GM12878 (cell line): ENCODE measurements at regions not wholly inside any gene's neighbourhood (a gene's known extent, or its start where the extent isn't known, plus 50 kb on each side); places are given as distances from the start of the nearest gene placed in this dataset.

ENCODE experiments used
- JUNB ChIP-seq: IDR thresholded peaks from 2 replicates; pipeline ENCODE4 v1.6.1; 2016; ENCODE audit warnings: antibody characterized with exemption, mild to moderate bottlenecking
- KDM1A ChIP-seq: fragments of 200-600 bp; sonication (generic); IDR thresholded peaks from 2 replicates; pipeline ENCODE4 v1.6.1; 2016; ENCODE audit warnings: borderline replicate concordance
- PML ChIP-seq: IDR thresholded peaks from 2 replicates; pipeline ENCODE4 v1.6.1; 2012; ENCODE audit warnings: low read length, inconsistent platforms
- RAD51 ChIP-seq: fragments of 450-650 bp; IDR thresholded peaks from 2 replicates; pipeline ENCODE4 v1.6.1; 2016; ENCODE audit warnings: moderate library complexity, mild to moderate bottlenecking, inconsistent platforms
- SRF ChIP-seq, 2 experiments: IDR thresholded peaks; 2 replicates each; pipeline ENCODE4 v1.6.1; 2011; ENCODE audit warnings: low read depth in 2 of 2, low read length in 2 of 2, mild to moderate bottlenecking in 1 of 2, moderate library complexity in 1 of 2
- TF ChIP-seq, protein P1 (sequence below), 3 experiments: IDR thresholded peaks in 2 of 3; conservative IDR thresholded peaks in 1 of 3; 2 replicates each; pipeline ENCODE4 v1.5.1; 2011; ENCODE audit warnings: low read depth in 3 of 3, low read length in 3 of 3, mild to moderate bottlenecking in 3 of 3, control low read depth in 2 of 3, moderate library complexity in 2 of 3, inconsistent platforms in 1 of 3, mixed read lengths in 1 of 3; ENCODE audit not compliant: control insufficient read depth in 2 of 3, insufficient read depth in 1 of 3; ENCODE audit errors: extremely low read depth in 1 of 3
- TF ChIP-seq, protein P2 (sequence below): fragments of 450-650 bp; formaldehyde crosslinking; IDR thresholded peaks from 2 replicates; pipeline ENCODE4 v1.5.0; 2022; ENCODE audit warnings: mild to moderate bottlenecking, missing genetic modification characterization
- TF ChIP-seq, protein P3 (sequence below): fragments of 150-350 bp; IDR thresholded peaks from 2 replicates; pipeline ENCODE4 v1.6.1; 2016; ENCODE audit warnings: low read depth, low read length
- TF ChIP-seq, protein P4 (sequence below): fragments of 450-650 bp; formaldehyde crosslinking; IDR thresholded peaks from 2 replicates; pipeline ENCODE4 v1.4.0; 2022; ENCODE audit warnings: mild to moderate bottlenecking, moderate library complexity

DNA sequence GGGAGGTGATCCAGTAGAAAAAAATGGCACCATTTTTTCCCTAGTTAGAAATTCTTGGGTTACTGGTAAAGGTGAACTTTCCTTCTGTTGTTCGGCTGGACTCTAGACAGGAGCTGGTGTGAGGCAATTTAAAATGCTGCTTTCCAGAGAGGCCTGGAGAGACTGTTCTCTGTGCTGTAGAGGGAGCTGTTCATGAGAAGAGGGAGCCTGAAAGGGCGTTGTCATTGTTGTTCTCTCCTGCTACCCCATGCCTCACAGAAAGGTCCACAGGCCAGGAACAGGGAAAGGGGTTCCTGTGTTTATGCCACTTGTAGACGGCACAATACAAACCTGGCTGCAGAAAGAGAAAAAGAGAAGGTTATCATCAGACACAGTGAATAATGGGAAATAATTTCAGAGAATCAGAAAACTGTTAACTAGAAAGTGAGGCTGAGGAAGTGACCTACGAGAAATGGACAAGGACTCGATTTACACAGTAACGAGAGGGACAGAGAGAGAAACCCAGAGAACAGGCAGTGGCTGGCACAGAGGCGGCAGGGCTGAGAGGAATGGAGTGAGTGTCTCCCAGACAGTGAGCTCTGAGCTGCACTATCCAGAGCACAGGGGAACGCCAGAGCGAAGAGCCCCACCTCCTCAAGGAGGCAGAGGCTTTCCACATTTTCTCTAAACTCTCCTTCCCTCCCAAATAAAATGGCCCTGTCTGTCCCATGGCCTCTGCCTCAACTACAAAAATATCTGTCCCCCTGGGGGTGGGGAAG is 109.2 kb downstream of the RRM1 start (continued):
- TF ChIP-seq, protein P1, sequence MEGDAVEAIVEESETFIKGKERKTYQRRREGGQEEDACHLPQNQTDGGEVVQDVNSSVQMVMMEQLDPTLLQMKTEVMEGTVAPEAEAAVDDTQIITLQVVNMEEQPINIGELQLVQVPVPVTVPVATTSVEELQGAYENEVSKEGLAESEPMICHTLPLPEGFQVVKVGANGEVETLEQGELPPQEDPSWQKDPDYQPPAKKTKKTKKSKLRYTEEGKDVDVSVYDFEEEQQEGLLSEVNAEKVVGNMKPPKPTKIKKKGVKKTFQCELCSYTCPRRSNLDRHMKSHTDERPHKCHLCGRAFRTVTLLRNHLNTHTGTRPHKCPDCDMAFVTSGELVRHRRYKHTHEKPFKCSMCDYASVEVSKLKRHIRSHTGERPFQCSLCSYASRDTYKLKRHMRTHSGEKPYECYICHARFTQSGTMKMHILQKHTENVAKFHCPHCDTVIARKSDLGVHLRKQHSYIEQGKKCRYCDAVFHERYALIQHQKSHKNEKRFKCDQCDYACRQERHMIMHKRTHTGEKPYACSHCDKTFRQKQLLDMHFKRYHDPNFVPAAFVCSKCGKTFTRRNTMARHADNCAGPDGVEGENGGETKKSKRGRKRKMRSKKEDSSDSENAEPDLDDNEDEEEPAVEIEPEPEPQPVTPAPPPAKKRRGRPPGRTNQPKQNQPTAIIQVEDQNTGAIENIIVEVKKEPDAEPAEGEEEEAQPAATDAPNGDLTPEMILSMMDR (IDR thresholded peaks at IDR 0.05 in 2 of 3, conservative IDR thresholded peaks at IDR 0.05 in 1 of 3; ENCODE audit: control insufficient read depth in 2 of 3, extremely low read depth in 1 of 3, insufficient read depth in 1 of 3, low read depth in 3 of 3, low read length in 3 of 3) = no peak
- TF ChIP-seq SRF (IDR thresholded peaks at IDR 0.05; ENCODE audit: low read depth in 2 of 2, low read length in 2 of 2) (no peak), JUNB (no peak), RAD51 (no peak), PML (no peak), KDM1A (no peak)
- TF ChIP-seq, protein P2, sequence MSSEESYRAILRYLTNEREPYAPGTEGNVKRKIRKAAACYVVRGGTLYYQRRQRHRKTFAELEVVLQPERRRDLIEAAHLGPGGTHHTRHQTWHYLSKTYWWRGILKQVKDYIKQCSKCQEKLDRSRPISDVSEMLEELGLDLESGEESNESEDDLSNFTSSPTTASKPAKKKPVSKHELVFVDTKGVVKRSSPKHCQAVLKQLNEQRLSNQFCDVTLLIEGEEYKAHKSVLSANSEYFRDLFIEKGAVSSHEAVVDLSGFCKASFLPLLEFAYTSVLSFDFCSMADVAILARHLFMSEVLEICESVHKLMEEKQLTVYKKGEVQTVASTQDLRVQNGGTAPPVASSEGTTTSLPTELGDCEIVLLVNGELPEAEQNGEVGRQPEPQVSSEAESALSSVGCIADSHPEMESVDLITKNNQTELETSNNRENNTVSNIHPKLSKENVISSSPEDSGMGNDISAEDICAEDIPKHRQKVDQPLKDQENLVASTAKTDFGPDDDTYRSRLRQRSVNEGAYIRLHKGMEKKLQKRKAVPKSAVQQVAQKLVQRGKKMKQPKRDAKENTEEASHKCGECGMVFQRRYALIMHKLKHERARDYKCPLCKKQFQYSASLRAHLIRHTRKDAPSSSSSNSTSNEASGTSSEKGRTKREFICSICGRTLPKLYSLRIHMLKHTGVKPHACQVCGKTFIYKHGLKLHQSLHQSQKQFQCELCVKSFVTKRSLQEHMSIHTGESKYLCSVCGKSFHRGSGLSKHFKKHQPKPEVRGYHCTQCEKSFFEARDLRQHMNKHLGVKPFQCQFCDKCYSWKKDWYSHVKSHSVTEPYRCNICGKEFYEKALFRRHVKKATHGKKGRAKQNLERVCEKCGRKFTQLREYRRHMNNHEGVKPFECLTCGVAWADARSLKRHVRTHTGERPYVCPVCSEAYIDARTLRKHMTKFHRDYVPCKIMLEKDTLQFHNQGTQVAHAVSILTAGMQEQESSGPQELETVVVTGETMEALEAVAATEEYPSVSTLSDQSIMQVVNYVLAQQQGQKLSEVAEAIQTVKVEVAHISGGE = no peak
- TF ChIP-seq, protein P3, sequence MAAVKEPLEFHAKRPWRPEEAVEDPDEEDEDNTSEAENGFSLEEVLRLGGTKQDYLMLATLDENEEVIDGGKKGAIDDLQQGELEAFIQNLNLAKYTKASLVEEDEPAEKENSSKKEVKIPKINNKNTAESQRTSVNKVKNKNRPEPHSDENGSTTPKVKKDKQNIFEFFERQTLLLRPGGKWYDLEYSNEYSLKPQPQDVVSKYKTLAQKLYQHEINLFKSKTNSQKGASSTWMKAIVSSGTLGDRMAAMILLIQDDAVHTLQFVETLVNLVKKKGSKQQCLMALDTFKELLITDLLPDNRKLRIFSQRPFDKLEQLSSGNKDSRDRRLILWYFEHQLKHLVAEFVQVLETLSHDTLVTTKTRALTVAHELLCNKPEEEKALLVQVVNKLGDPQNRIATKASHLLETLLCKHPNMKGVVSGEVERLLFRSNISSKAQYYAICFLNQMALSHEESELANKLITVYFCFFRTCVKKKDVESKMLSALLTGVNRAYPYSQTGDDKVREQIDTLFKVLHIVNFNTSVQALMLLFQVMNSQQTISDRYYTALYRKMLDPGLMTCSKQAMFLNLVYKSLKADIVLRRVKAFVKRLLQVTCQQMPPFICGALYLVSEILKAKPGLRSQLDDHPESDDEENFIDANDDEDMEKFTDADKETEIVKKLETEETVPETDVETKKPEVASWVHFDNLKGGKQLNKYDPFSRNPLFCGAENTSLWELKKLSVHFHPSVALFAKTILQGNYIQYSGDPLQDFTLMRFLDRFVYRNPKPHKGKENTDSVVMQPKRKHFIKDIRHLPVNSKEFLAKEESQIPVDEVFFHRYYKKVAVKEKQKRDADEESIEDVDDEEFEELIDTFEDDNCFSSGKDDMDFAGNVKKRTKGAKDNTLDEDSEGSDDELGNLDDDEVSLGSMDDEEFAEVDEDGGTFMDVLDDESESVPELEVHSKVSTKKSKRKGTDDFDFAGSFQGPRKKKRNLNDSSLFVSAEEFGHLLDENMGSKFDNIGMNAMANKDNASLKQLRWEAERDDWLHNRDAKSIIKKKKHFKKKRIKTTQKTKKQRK = no peak
- TF ChIP-seq, protein P4, sequence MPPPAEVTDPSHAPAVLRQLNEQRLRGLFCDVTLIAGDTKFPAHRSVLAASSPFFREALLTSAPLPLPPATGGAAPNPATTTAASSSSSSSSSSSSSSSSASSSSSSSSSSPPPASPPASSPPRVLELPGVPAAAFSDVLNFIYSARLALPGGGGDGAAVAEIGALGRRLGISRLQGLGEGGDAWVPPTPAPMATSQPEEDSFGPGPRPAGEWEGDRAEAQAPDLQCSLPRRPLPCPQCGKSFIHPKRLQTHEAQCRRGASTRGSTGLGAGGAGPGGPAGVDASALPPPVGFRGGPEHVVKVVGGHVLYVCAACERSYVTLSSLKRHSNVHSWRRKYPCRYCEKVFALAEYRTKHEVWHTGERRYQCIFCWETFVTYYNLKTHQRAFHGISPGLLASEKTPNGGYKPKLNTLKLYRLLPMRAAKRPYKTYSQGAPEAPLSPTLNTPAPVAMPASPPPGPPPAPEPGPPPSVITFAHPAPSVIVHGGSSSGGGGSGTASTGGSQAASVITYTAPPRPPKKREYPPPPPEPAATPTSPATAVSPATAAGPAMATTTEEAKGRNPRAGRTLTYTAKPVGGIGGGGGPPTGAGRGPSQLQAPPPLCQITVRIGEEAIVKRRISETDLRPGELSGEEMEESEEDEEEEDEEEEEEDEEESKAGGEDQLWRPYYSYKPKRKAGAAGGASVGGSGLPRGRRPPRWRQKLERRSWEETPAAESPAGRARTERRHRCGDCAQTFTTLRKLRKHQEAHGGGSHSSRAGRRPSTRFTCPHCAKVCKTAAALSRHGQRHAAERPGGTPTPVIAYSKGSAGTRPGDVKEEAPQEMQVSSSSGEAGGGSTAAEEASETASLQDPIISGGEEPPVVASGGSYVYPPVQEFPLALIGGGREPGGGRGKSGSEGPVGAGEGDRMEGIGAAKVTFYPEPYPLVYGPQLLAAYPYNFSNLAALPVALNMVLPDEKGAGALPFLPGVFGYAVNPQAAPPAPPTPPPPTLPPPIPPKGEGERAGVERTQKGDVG (CRISPR knock-in tag) = no peak
